Activated T-cell treated with anti-CD3 and anti-CD28 coated beads, Interleukin-2, amount 50 U/mL, for 1 hour (primary cell): ENCODE measurements at regions not wholly inside any gene's neighbourhood (a gene's known extent, or its start where the extent isn't known, plus 50 kb on each side); places are given as distances from the start of the nearest gene placed in this dataset.
"Not testable (repeated sequence)": the region's sequence is repeated elsewhere in the genome, so short reads cannot be mapped to it uniquely, and the experiment has no call there.

Experiments
- DNase-seq: peaks from one replicate; pipeline ENCODE4 v3.0.0-alpha.2; 2020

DNA sequence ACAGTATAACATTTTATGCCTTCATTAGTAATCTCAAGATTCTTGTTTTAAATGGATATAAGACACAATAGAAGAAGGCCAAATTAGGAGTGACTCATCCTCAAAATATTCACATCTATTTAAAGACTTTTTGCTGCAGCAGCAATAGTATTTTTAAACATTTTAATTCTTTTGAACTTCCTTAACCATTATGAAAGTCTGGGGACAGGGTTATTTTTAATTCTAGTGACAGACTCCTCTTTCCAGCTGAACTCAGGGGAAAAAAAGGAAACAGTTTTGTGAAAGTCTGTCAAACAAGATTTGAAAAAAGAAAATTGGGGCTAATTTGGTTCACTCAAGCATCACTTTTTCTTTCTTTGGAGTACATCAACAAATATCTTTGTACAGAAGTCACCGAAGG, 541.8 kb downstream of the NUP35 start:
- DNase-seq: no peak

- DNase-seq: no peak
Measured at GRCh38 chr2:183671233-183671632, 547.0 kb downstream of the NUP35 start.

- no peak for DNase-seq
Measured at GRCh38 chr2:183678908-183679307, 554.7 kb downstream of the NUP35 start.

DNA sequence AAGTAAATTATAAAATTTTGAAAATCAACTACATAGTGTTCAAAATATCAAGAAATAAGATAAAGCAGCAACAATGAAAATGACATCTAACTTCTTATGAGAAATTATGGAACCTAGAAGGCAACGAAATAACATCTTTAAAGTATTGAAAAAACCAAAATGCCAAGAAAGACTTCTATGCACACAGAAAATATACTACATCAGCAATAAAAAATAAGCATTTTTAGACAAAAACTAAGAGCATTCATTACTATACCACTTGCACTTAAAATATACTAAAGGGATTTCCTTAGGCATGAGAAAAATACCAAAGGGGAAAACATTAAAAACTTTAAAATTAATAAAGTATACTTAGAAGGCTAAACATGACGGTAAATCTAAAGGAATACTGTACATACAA, 556.3 kb downstream of the NUP35 start:
- no peak for DNase-seq

GRCh38 chr2:183684686-183685085, 560.4 kb downstream of the NUP35 start:
- no peak for DNase-seq

DNA sequence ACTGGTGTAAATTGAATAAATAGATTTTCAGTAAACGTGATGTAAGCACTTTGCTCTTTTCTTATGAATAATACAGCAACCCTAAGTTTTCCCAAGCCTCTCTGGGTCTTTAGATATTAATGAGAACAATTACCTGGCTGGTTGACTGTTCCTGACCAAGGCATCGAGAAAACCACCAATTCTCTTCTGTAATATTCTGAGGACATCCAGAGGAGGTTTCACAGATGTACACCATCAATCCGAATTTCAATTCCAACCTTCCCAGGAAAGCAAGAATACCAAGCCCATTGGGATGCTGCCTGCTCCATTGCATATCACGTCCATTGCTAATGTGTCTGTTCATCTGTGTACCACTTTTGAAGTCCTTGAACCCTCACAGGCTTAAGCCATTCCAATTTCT, 571.8 kb downstream of the NUP35 start:
- DNase-seq: no peak

DNA sequence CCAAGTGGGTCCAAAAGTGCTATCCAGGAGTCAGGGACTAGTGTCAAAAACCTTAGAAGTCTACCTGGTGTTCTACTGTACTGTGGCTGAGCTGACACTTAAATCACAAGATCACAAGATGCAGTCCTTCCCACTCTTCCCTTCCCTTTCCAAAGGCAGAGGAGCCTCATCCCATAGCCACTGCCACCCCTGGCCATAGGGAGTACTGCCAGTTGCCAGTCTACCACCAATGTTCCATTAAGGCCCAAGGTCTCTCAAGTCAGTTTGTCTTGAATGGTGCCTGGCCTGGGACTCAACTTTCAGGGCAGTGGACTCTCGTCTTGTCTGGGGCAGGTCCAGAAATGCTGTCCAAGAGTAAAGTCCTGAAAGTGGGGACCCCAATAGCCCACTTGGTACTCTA, 585.6 kb downstream of the NUP35 start:
- no peak for DNase-seq

GRCh38 chr2:183718246-183718645, 594.0 kb downstream of the NUP35 start:
- DNase-seq: no peak

- no peak for DNase-seq
Measured at GRCh38 chr2:183723278-183723677, 599.0 kb downstream of the NUP35 start.

DNA sequence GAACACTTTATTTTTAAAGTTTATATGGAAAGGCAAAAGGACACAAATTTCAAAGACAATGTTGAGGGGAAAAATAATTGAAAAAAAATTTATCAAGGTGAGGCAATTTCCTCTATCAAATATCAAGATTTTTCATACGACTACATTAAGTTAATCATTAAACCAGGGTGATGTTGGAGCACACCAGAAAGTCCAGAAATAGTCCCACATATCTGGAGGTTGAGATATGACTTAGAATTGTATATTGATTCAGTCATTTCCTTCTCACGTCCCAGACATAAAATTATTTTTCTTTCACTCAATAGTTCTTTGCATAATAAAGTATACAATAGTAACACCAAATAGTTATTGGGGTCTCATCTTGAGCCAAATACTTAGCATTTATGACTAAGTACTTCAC, 605.1 kb downstream of the NUP35 start:
- no peak for DNase-seq

DNA sequence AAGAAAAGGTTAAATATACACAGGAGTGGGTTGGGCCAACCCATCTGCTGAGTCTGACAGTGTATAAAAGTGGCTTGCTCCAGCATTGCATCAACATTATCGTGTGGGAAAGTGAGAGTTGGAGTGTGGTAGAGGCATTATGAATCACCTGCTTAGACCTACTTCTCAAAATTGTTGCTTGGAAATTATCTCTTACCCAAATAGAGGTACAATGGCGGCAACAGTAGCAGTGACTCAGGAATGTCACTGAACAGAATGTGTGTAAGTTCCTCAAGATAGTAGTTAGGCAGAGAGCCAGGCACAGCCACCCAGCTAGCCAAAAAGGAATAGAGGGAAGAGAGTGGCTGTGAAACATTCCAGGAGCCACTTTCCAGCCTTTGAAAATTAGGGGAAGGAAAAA, 616.0 kb downstream of the NUP35 start:
- no peak for DNase-seq

DNA sequence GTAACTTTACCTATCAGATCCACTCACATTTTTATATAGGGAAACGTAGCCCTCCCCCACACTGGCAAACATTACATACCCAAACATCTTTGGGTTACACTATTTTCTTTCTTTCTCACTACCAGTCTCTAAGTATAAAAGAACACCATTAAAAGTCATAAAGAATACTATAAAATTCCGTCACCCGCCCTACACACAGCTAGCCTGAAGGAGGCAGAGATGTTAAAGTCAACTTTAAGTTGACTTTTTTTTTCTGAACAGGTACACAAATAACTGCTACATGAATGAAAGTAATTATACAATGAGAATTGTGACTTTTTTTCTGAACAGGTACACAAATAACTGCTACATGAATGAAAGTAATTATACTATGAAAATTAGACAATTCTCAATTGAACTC, 628.3 kb downstream of the NUP35 start:
- no peak for DNase-seq

GRCh38 chr2:183759033-183759432, 634.8 kb downstream of the NUP35 start:
- DNase-seq: no peak

DNA sequence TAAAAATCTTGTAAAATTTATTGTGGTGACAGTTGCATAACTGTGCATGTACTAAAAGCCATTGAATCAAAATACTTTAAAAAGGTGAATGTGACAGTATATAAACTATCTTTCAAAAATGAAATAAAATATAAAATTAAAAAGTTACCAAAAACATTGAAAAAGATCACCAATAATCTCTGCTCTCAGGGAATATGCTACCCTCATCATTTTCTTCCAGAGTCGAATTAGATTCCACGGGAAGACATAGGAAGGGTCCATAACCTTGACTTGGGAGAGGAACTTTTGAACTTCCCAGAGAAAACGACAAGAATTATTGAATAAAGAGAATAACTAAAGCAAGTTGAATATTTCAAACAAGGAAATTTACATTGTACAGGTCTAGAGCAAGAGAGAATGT, 649.5 kb downstream of the NUP35 start:
- DNase-seq: no peak

DNA sequence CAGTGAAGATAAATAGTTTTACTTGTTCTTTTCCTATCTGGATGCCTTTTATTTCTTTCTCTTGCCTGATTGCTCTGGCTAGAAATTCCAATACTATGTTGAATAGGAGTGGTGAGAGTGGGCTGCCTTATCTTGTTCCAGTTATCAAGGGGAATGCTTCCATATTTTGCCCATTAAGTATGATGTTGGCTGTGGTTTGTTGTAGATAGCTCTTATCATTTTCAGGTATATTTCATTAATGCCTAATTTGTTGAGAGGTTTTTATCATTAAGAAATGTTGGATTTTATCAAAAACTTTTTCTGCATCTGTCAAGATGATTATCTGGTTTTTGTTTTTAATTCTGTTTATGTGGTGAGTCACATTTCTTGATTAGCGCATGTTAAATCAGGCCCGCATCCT, 655.8 kb downstream of the NUP35 start:
- DNase-seq: no peak

DNA sequence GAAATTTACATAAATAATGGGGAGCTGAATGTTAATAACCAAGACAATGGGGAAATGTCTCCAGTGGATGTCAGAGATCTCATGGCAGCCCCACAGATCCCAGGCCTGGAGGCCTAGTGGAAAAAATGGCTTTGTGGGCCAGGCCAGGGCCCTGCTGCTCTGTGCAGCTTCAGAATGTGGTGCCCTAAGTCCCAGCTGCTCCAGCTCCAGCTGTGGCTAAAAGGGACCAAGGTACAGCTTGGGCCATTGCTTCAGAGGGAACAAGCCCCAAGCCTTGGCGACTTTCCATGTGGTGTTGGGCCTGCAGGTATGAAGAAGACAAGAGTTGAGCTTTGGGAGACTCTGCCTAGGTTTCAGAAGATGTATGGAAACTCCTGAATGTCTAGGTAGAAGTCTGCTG, 658.2 kb downstream of the NUP35 start:
- no peak for DNase-seq

DNA sequence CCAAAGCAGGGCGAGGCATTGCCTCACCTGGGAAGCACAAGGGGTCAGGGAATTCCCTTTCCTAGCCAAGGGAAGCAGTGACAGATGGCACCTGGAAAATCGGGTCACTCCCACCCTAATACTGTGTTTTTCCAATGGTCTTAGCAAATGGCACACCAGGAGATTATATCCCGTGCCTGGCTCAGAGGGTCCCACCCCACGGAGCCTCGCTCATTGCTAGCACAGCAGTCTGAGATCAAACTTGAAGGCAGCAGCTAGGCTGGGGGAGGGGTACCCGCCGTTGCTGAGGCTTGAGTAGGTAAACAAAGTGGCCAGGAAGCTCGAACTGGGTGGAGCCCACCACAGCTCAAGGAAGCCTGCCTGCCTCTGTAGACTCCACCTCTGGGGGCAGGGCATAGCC, 664.6 kb downstream of the NUP35 start:
- not testable (repeated sequence) for DNase-seq

GRCh38 chr2:183792165-183792924, 668.1 kb downstream of the NUP35 start:
- DNase-seq: not testable (repeated sequence)

DNA sequence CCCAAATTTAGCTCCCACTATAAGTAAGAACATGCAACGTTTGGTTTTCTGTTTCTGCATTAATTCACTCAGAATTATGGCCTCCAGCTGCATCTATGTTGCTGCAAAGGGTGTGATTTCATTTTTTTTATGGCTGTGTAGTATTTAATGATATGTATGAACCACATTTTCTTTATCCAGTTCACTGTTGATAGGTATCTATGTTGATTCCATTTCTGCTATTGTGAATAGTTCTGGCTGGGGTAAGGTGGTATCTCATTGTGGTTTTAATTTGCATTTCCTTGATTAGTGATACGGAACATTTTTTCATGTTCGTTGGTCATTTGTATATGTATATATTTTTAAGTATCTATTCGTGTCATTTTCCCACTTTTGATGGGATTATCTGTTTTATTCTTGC, 674.3 kb downstream of the NUP35 start:
- DNase-seq: no peak

GRCh38 chr2:183799761-183800160, 675.5 kb downstream of the NUP35 start:
- DNase-seq: no peak

DNA sequence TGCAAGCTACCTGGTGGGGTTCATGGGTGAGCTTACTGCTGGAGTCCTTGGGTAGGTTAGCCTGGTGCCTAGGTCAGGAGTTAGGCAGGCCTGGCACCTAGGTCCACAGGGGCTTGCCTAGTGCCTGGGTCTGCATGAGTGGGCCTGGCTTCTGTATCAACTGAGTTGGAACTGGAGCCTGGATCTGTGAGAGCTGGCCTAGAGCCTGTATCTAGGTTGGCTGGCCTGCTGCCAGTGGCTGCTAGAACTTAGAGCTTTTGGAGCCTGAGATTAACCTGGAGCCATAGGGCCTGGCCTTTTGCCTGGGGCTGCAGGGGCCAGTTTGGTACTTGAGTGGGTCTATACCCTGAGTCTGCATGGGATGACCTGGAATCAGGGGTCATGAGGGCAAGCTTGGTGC, 679.4 kb downstream of the NUP35 start:
- DNase-seq: no peak

DNA sequence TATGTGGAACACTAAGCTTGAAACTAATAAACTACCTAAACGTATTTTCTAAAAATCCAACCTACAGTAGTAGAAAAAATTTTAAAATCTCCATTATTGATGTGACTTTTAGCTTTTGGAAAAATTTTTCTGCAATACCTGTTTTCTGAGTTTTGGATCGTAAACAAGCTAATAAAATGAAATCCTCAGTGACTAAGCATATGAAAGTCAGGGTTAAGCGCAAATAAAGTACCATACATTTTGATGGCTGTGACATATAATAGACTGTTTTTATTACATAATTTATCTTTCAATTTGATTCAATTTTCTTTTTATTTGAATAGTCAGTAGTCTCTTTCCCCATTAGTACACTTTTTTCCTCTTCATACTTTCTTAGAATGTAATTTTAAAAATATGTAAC, 683.6 kb downstream of the NUP35 start:
- no peak for DNase-seq

DNA sequence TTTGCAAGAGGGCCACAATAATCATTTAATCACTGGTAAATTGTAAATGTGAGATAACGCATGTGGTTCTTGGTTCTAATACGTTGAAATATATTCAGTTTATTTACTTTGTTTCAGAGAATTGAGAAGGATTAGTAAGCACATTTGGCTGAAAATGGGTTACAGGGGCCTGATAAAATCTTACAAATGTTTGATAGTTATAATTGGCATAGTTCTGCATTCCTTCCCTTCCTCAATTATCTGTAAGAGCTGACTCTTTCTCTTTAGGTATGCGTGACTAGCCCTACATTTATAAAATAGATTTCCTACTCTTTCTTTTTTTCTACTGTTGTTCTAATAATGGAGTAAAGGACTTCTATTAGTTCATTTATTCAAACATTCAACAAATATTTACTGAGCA, 685.2 kb downstream of the NUP35 start:
- no peak for DNase-seq

DNA sequence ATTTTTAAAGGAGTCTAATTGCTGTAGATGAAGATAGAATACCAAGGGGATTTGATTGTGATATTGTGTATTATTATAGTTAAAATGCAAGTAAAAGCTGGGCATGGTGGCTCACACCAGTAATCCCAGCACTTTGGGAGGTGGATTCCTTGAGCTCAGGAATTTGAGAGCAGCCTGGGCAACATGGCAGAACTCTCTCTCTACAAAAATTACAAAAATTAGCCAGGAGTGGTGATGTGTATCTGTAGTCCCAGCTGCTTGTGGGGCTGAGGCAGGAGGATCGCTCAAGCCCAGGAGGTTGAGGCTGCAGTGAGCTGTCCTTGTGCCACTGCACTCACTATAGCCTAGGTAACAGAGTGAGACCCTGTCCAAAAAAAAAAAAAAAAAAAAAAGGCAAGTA, 687.0 kb downstream of the NUP35 start:
- DNase-seq: no peak

DNA sequence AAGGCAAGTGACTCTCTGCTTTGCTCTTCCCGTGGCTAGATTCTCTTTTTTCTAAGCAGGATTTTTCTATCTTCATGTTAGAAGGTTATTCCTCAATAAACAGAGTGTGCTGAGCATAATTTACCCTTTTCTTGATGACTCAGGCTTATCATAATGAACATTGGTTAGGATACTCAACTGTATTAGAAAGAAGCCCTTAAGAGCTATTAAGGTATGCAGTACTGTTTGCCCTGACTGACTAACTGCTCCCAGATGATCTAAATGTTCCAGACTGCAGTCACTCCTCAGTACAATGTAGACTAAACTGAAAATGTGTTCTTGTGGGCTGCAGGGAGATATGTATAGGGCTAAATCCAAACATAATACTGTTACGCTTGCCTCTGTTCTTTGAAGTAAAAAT, 687.8 kb downstream of the NUP35 start:
- no peak for DNase-seq

GRCh38 chr2:183825710-183826109, 701.5 kb downstream of the NUP35 start:
- no peak for DNase-seq
